Keratinocyte (primary cell): ENCODE measurements at regions not wholly inside any gene's neighbourhood (a gene's known extent, or its start where the extent isn't known, plus 50 kb on each side); places are given as distances from the start of the nearest gene placed in this dataset.

ENCODE experiments used
- DNase-seq: peaks from one replicate; pipeline ENCODE4 v3.0.0-alpha.2; 2011; ENCODE audit warnings: low read depth, missing footprints, low spot score
- FAIRE-seq: peaks from 2 replicates; lab custom pipeline; 2011; peaks lifted over from hg19 to GRCh38; lab: Jason Lieb, UNC
- H2AFZ ChIP-seq: 2 replicates; pipeline ENCODE4 v1.6.0; 2012; ENCODE audit warnings: low read length, control low read depth, inconsistent platforms; ENCODE audit not compliant: control insufficient read depth
- H3K27ac ChIP-seq: 2 replicates; pipeline ENCODE4 v1.5.1; 2011; ENCODE audit warnings: low read length; ENCODE audit not compliant: control insufficient read depth, insufficient read depth
- H3K27me3 ChIP-seq: 3 replicates; pipeline ENCODE4 v1.6.0; 2011; ENCODE audit warnings: low read length; ENCODE audit not compliant: control insufficient read depth, insufficient read depth; ENCODE audit errors: extremely low read depth
- H3K36me3 ChIP-seq, 2 experiments: 2 replicates in 1 of 2; 3 replicates in 1 of 2; pipeline ENCODE4 v1.5.1; 2011; ENCODE audit warnings: low read length in 2 of 2, mild to moderate bottlenecking in 1 of 2; ENCODE audit not compliant: control insufficient read depth in 2 of 2, insufficient read depth in 2 of 2; ENCODE audit errors: extremely low read depth in 1 of 2
- H3K4me1 ChIP-seq: 3 replicates; pipeline ENCODE4 v1.5.1; 2011; ENCODE audit warnings: low read length; ENCODE audit not compliant: control insufficient read depth, insufficient read depth; ENCODE audit errors: extremely low read depth
- H3K4me2 ChIP-seq: 3 replicates; pipeline ENCODE4 v1.6.0; 2011; ENCODE audit warnings: low read depth, low read length; ENCODE audit not compliant: control insufficient read depth, insufficient read depth; ENCODE audit errors: extremely low read depth
- H3K4me3 ChIP-seq, 3 experiments: fragments of 200-600 bp in 1 of 3; sonication (generic) in 1 of 3; 2 replicates in 2 of 3; 3 replicates in 1 of 3; pipeline ENCODE4 v1.5.1; 2011 to 2016; ENCODE audit warnings: low read length in 3 of 3, mild to moderate bottlenecking in 3 of 3, control low read depth in 2 of 3, inconsistent platforms in 1 of 3, low read depth in 1 of 3, mixed read lengths in 1 of 3, mixed run types in 1 of 3, moderate library complexity in 1 of 3; ENCODE audit not compliant: control insufficient read depth in 2 of 3, insufficient read depth in 2 of 3; ENCODE audit errors: extremely low read depth in 1 of 3
- H3K79me2 ChIP-seq: 2 replicates; pipeline ENCODE4 v1.6.0; 2012; ENCODE audit warnings: low read length; ENCODE audit not compliant: control insufficient read depth, insufficient read depth
- H3K9ac ChIP-seq: 3 replicates; pipeline ENCODE4 v1.6.0; 2011; ENCODE audit warnings: low read length; ENCODE audit not compliant: control insufficient read depth, insufficient read depth; ENCODE audit errors: extremely low read depth
- H3K9me1 ChIP-seq: 3 replicates; pipeline ENCODE4 v1.6.0; 2011; ENCODE audit warnings: low read length; ENCODE audit not compliant: control insufficient read depth, insufficient read depth; ENCODE audit errors: extremely low read depth
- H3K9me3 ChIP-seq: 2 replicates; pipeline ENCODE4 v1.5.1; 2012; ENCODE audit warnings: low read depth, low read length; ENCODE audit not compliant: control insufficient read depth
- H4K20me1 ChIP-seq: 3 replicates; pipeline ENCODE4 v1.6.0; 2011; ENCODE audit warnings: low read length; ENCODE audit not compliant: control insufficient read depth, insufficient read depth; ENCODE audit errors: extremely low read depth
- CTCF ChIP-seq, 3 experiments: IDR thresholded peaks in 1 of 3; conservative IDR thresholded peaks in 1 of 3; optimal IDR thresholded peaks in 1 of 3; 2 replicates in 2 of 3; 3 replicates in 1 of 3; pipeline versions ENCODE3 to v1.5.1; 2011; ENCODE audit warnings: low read length in 3 of 3, mild to moderate bottlenecking in 3 of 3, moderate library complexity in 2 of 3, control low read depth in 1 of 3, inconsistent platforms in 1 of 3; ENCODE audit not compliant: insufficient read depth in 2 of 3; ENCODE audit errors: extremely low read depth in 1 of 3
- EZH2 ChIP-seq: IDR thresholded peaks from one replicate; pipeline ENCODE4 v1.6.1; 2012; ENCODE audit warnings: inconsistent platforms, mild to moderate bottlenecking, low read length, moderate library complexity
- dilution Hi-C: fragments of 300-500 bp; cut with MboI; formaldehyde crosslinking; loops from one replicate; pipeline ENCODE4 v1.7.0; 2020; ENCODE audit warnings: low sequenced_read_pairs; ENCODE audit not compliant: extremely low pct_ligation_motif_present

DNA sequence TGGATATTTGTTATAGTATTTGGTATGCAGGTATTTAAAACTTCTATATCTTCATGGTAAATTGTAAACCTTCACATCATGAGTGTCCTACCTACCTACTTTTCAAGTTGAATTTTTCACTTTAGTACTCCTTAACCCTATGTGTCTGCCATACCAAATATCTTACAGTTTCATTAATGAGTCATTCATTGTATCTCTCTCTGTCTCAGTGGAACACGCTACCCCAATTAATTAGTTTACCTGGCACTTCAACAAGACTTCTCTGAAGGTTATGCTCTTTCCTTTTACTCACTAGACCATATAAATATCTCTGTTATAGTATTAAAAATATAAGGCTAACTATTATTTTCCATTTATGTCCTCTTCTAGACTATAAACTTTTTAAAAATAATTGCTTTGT is 123.9 kb upstream of the GJE1 start:
- no peaks in the 10 kb centered on the region for H3K27me3 ChIP-seq
- H3K79me2 ChIP-seq: no peaks in the 10 kb centered on the region
- H3K36me3 ChIP-seq: no peaks in the 10 kb centered on the region
- H3K9me1 ChIP-seq: no peaks in the 10 kb centered on the region
- peak overlapping the region; percentile 35 for H3K4me2 ChIP-seq
- no peak for TF ChIP-seq EZH2
- no peak for TF ChIP-seq CTCF (optimal IDR thresholded peaks at IDR 0.05 in 1 of 3, IDR thresholded peaks at IDR 0.05 in 1 of 3, conservative IDR thresholded peaks at IDR 0.05 in 1 of 3; ENCODE audit: extremely low read depth in 1 of 3, insufficient read depth in 2 of 3, low read length in 3 of 3)
- H4K20me1 ChIP-seq: no peaks in the 10 kb centered on the region
- H3K27ac ChIP-seq: no peak overlapping the region
- H2AFZ ChIP-seq: no peak overlapping the region
- no peaks in the 10 kb centered on the region for H3K9me3 ChIP-seq
- no peak overlapping the region for H3K9ac ChIP-seq
- no peak overlapping the region for H3K4me3 ChIP-seq
- DNase-seq (no peak), FAIRE-seq (no peak)
- dilution Hi-C loops: no loop called here
- H3K4me1 ChIP-seq: peaks cover 28% of the 10 kb centered on the region

GRCh38 chr6:142008016-142008735 is 124.5 kb upstream of the GJE1 start:
- H3K9ac ChIP-seq: no peak overlapping the region
- no peaks in the 10 kb centered on the region for H3K79me2 ChIP-seq
- no peak overlapping the region for H3K4me3 ChIP-seq
- H3K4me2 ChIP-seq: no peak overlapping the region
- H3K9me3 ChIP-seq: no peaks in the 10 kb centered on the region
- no peaks in the 10 kb centered on the region for H3K9me1 ChIP-seq
- no peak for TF ChIP-seq CTCF (optimal IDR thresholded peaks at IDR 0.05 in 1 of 3, IDR thresholded peaks at IDR 0.05 in 1 of 3, conservative IDR thresholded peaks at IDR 0.05 in 1 of 3; ENCODE audit: extremely low read depth in 1 of 3, insufficient read depth in 2 of 3, low read length in 3 of 3)
- no peak for TF ChIP-seq EZH2
- dilution Hi-C loops: no loop called here
- no peak overlapping the region for H3K27ac ChIP-seq
- H4K20me1 ChIP-seq: no peaks in the 10 kb centered on the region
- peaks cover 26% of the 10 kb centered on the region for H3K4me1 ChIP-seq
- no peaks in the 10 kb centered on the region for H3K27me3 ChIP-seq
- DNase-seq (no peak), FAIRE-seq (no peak)
- no peaks in the 10 kb centered on the region for H3K36me3 ChIP-seq
- H2AFZ ChIP-seq: peak overlapping the region; percentile 40
